ENCODE measurements at regions not wholly inside any gene's neighbourhood (a gene's known extent, or its start where the extent isn't known, plus 50 kb on each side); places are given as distances from the start of the nearest gene placed in this dataset.

DNA sequence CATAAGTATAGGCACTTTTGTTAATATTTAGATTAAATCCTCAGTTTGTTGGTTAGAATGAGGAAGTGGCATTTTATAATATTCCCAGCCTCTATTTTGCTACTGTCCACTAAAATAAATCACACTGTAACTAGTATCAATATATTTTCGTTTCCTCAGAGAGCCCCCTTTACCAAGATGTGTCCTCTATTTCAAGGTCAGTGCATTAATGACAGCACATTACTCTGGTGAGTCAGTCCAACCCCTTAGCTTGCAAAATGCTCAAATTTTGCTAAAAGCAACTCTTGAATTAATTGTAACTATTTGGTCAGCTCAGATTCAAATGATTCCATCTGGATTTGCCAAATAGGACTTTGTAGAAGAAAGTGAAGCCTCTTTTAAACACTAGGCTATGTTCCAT lies 199.3 kb downstream of the PDHA2 start:
- TF ChIP-seq, protein P1, sequence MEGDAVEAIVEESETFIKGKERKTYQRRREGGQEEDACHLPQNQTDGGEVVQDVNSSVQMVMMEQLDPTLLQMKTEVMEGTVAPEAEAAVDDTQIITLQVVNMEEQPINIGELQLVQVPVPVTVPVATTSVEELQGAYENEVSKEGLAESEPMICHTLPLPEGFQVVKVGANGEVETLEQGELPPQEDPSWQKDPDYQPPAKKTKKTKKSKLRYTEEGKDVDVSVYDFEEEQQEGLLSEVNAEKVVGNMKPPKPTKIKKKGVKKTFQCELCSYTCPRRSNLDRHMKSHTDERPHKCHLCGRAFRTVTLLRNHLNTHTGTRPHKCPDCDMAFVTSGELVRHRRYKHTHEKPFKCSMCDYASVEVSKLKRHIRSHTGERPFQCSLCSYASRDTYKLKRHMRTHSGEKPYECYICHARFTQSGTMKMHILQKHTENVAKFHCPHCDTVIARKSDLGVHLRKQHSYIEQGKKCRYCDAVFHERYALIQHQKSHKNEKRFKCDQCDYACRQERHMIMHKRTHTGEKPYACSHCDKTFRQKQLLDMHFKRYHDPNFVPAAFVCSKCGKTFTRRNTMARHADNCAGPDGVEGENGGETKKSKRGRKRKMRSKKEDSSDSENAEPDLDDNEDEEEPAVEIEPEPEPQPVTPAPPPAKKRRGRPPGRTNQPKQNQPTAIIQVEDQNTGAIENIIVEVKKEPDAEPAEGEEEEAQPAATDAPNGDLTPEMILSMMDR (IDR thresholded peaks at IDR 0.05) = no peak
- TF ChIP-seq POLR2A (IDR thresholded peaks at IDR 0.05) = no peak
